ENCODE measurements at regions not wholly inside any gene's neighbourhood (a gene's known extent, or its start where the extent isn't known, plus 50 kb on each side); places are given as distances from the start of the nearest gene placed in this dataset.

GRCh38 chr2:216792222-216793021 is 67.4 kb downstream of the TNP1 start:
- H3K4me1 ChIP-seq (ENCODE audit: insufficient read depth, low read length) = no peaks in the 10 kb centered on the region
- TF ChIP-seq YEATS2 (CRISPR knock-in tag; IDR thresholded peaks at IDR 0.05; ENCODE audit: borderline replicate concordance) (no peak), MYC (CRISPR knock-in tag; IDR thresholded peaks at IDR 0.05; ENCODE audit: borderline replicate concordance) (no peak), ATF4 (CRISPR knock-in tag; IDR thresholded peaks at IDR 0.05) (0 out of 4 replicates have a peak, but pooled peaks of 1 of the 2 experiments have one; percentile 31), SNRNP70 (IDR thresholded peaks at IDR 0.05; ENCODE audit: low read depth, low read length) (no peak), ZNF577 (CRISPR knock-in tag; IDR thresholded peaks at IDR 0.05; ENCODE audit: borderline replicate concordance, low read depth) (no peak)
- in situ Hi-C loops (cut with HindIII; ENCODE audit: extremely low pct_ligation_motif_present, low pct_unique_long_range_greater_than_20kb) = no loop called here
- intact Hi-C loops (cut with micrococcal nuclease; ENCODE audit: unreplicated experiment) = no loop called here
- ChIA-PET CTCF (ENCODE audit: low intra/inter-chr PET ratio, low total read pairs) (no interaction called here), POLR2A (no interaction called here)
- H3K79me2 ChIP-seq (ENCODE audit: insufficient read depth, low read length) = no peaks in the 10 kb centered on the region
- H4K20me1 ChIP-seq (ENCODE audit: insufficient read depth, low read length) = no peaks in the 10 kb centered on the region
- H2AFZ ChIP-seq (ENCODE audit: low read length) = no peak overlapping the region
- no TSS peak for BruUV-seq (replicated peaks)
- no peaks in the 10 kb centered on the region for H3K36me3 ChIP-seq (replicated peaks in 1 of 2; ENCODE audit: control insufficient read depth in 1 of 2, insufficient read depth in 2 of 2, low read length in 2 of 2)
- H3K4me2 ChIP-seq (ENCODE audit: low read depth, low read length) = no peak overlapping the region
- H3K27me3 ChIP-seq (ENCODE audit: control insufficient read depth in 1 of 2, insufficient read depth in 2 of 2, low read length in 2 of 2) = peaks cover 0 to 7% of the 10 kb centered on the region in 2 experiments; a peak in 3 of 5 replicates
- H3K27ac ChIP-seq (ENCODE audit: extremely low read length, insufficient read depth, low read length) = no peak overlapping the region
- DNase-seq (ENCODE audit: low spot score) (no peak), FAIRE-seq (no peak), ATAC-seq (no peak)
- H3K9me3 ChIP-seq (ENCODE audit: low read length) = no peaks in the 10 kb centered on the region
- H3K9ac ChIP-seq (ENCODE audit: insufficient read depth, low read depth, low read length) = no peak overlapping the region
- no peak overlapping the region for H3K4me3 ChIP-seq (replicated peaks in 1 of 3; ENCODE audit: insufficient read depth in 1 of 3, low read depth in 2 of 3, low read length in 3 of 3)
- 42% methylated on average over 8 of the region's 8 CpGs for WGBS (ENCODE audit: low lambda C conversion rate)

GRCh38 chr2:216791303-216791702 is 68.6 kb downstream of the TNP1 start:
- no peaks in the 10 kb centered on the region for H3K79me2 ChIP-seq (ENCODE audit: insufficient read depth, low read length)
- peaks cover 0 to 7% of the 10 kb centered on the region in 2 experiments; a peak in 3 of 5 replicates for H3K27me3 ChIP-seq (ENCODE audit: control insufficient read depth in 1 of 2, insufficient read depth in 2 of 2, low read length in 2 of 2)
- H3K4me1 ChIP-seq (ENCODE audit: insufficient read depth, low read length) = no peaks in the 10 kb centered on the region
- FAIRE-seq = no peak
- under 1% methylated on average over 2 of the region's 2 CpGs for WGBS (ENCODE audit: low lambda C conversion rate)
- in situ Hi-C loops (cut with HindIII; ENCODE audit: extremely low pct_ligation_motif_present, low pct_unique_long_range_greater_than_20kb) = no loop called here
- no peaks in the 10 kb centered on the region for H3K36me3 ChIP-seq (replicated peaks in 1 of 2; ENCODE audit: control insufficient read depth in 1 of 2, insufficient read depth in 2 of 2, low read length in 2 of 2)
- H4K20me1 ChIP-seq (ENCODE audit: insufficient read depth, low read length) = no peaks in the 10 kb centered on the region
- no peak for ATAC-seq
- BruUV-seq (replicated peaks) = no TSS peak
- H3K9me3 ChIP-seq (ENCODE audit: low read length) = no peaks in the 10 kb centered on the region
- H3K4me2 ChIP-seq (ENCODE audit: low read depth, low read length) = no peak overlapping the region
- no peak overlapping the region for H3K9ac ChIP-seq (ENCODE audit: insufficient read depth, low read depth, low read length)
- H2AFZ ChIP-seq (ENCODE audit: low read length) = no peak overlapping the region
- peak; percentile 63 for TF ChIP-seq CEBPB (IDR thresholded peaks at IDR 0.05; ENCODE audit: borderline replicate concordance, low read depth, low read length)
- TF ChIP-seq, protein P1, sequence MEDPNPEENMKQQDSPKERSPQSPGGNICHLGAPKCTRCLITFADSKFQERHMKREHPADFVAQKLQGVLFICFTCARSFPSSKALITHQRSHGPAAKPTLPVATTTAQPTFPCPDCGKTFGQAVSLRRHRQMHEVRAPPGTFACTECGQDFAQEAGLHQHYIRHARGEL (CRISPR knock-in tag; IDR thresholded peaks at IDR 0.05) = no peak
- POLR2A ChIA-PET = no interaction called here
- no peak for DNase-seq (ENCODE audit: low spot score)
- intact Hi-C loops (cut with micrococcal nuclease; ENCODE audit: unreplicated experiment) = no loop called here
- no peak overlapping the region for H3K27ac ChIP-seq (ENCODE audit: extremely low read length, insufficient read depth, low read length)
- H3K4me3 ChIP-seq (replicated peaks in 1 of 3; ENCODE audit: insufficient read depth in 1 of 3, low read depth in 2 of 3, low read length in 3 of 3) = no peak overlapping the region
- CTCF ChIA-PET (ENCODE audit: low intra/inter-chr PET ratio, low total read pairs) = no interaction called here

Measured in HepG2 (cell line).